Gastroesophageal sphincter (tissue), 4 donors: ENCODE measurements at regions not wholly inside any gene's neighbourhood (a gene's known extent, or its start where the extent isn't known, plus 50 kb on each side); places are given as distances from the start of the nearest gene placed in this dataset.
"Not testable (repeated sequence)": the region's sequence is repeated elsewhere in the genome, so short reads cannot be mapped to it uniquely, and the experiment has no call there.

Experiments
- ATAC-seq: fragments of 150-250 bp; one replicate; pipeline ENCODE4 v1.9.1; 2016; ENCODE audit warnings: mild to moderate bottlenecking, moderate library complexity
- H3K27ac ChIP-seq, 4 donors: fragments of 200-600 bp; sonication (generic) in 3 of 4; 1 replicate in 3 of 4; 2 replicates in 1 of 4; pipeline ENCODE4 v1.5.1; 2016 to 2019
- H3K27me3 ChIP-seq: fragments of 200-600 bp; sonication (generic); one replicate; pipeline ENCODE4 v1.5.1; 2019
- H3K36me3 ChIP-seq, 2 donors: fragments of 200-600 bp; sonication (generic); one replicate each; pipeline ENCODE4 v1.5.1; 2019; ENCODE audit warnings: control low read depth in 1 of 2
- H3K4me1 ChIP-seq, 3 donors: fragments of 200-600 bp; sonication (generic); 1 replicate in 2 of 3; 2 replicates in 1 of 3; pipeline ENCODE4 v1.5.1; 2016 to 2019; ENCODE audit warnings: control low read depth in 2 of 3
- H3K4me3 ChIP-seq, 2 donors: fragments of 200-600 bp; sonication (generic); one replicate each; pipeline ENCODE4 v1.5.1; 2019; ENCODE audit warnings: mild to moderate bottlenecking in 1 of 2, moderate library complexity in 1 of 2
- H3K9me3 ChIP-seq, 3 donors: fragments of 200-600 bp; sonication (generic); one replicate each; pipeline ENCODE4 v1.5.1; 2017 to 2019; ENCODE audit warnings: control low read depth in 2 of 3
- CTCF ChIP-seq, 4 experiments: fragments of 200-600 bp in 2 of 4; fragments of 450-650 bp in 2 of 4; sonication (generic) in 1 of 4; IDR thresholded peaks; one replicate each; pipeline ENCODE4 v1.5.1; 2017 to 2019; ENCODE audit warnings: antibody characterized with exemption in 4 of 4, mild to moderate bottlenecking in 2 of 4, moderate library complexity in 2 of 4
- EP300 ChIP-seq: sonication (generic); formaldehyde crosslinking; IDR thresholded peaks from one replicate; pipeline ENCODE4 v1.6.1; 2017; ENCODE audit warnings: antibody characterized with exemption, mild to moderate bottlenecking
- POLR2A ChIP-seq, 2 donors: fragments of 450-650 bp; IDR thresholded peaks; one replicate each; pipeline ENCODE4 v1.6.1; 2017; ENCODE audit warnings: antibody characterized with exemption in 2 of 2, mild to moderate bottlenecking in 2 of 2, moderate library complexity in 1 of 2
- POLR2AphosphoS5 ChIP-seq: sonication (generic); formaldehyde crosslinking; IDR thresholded peaks from one replicate; pipeline ENCODE4 v1.6.1; 2017; ENCODE audit warnings: antibody characterized with exemption
- WGBS, 2 donors: methylation state at CpG; one replicate each; pipeline ENCODE4 v1.1.5; 2018; ENCODE audit warnings: low coverage in 1 of 2; 5-methylcytosine and 5-hydroxymethylcytosine counted together

- TF ChIP-seq CTCF (IDR thresholded peaks at IDR 0.05) (no peak), EP300 (no peak), POLR2A (IDR thresholded peaks at IDR 0.05) (no peak), POLR2AphosphoS5 (no peak)
- Histone ChIP-seq H3K4me1 (no peaks in the 10 kb centered on the region), H3K27me3 (no peaks in the 10 kb centered on the region), H3K36me3 (no peaks in the 10 kb centered on the region), H3K27ac (no peak overlapping the region), H3K4me3 (no peak overlapping the region), H3K9me3 (peaks cover 0 to 4% (median 0%) of the 10 kb centered on the region in 3 donors)
- no peak for ATAC-seq
- WGBS, 2 donors = 75 to 89% methylated on average over 1 to 3 of the region's 3 CpGs
These were observed 324.3 kb upstream of the RORB start for GRCh38 chr9:74172874-74173273.

- Histone ChIP-seq H3K9me3 (peaks cover 0 to 4% (median 0%) of the 10 kb centered on the region in 3 donors), H3K27ac (no peak overlapping the region), H3K4me3 (no peak overlapping the region), H3K4me1 (no peaks in the 10 kb centered on the region), H3K36me3 (no peaks in the 10 kb centered on the region), H3K27me3 (no peaks in the 10 kb centered on the region)
- ATAC-seq = no peak
- TF ChIP-seq POLR2A (IDR thresholded peaks at IDR 0.05) (no peak), EP300 (no peak), POLR2AphosphoS5 (no peak), CTCF (IDR thresholded peaks at IDR 0.05) (no peak)
- WGBS, 2 donors = 74 to 90% methylated on average over 5 of the region's 5 CpGs
These were observed 323.9 kb upstream of the RORB start for GRCh38 chr9:74173284-74173683.

- H3K4me3 ChIP-seq, H3K9me3 ChIP-seq, ATAC-seq, H3K4me1 ChIP-seq, H3K36me3 ChIP-seq, H3K27me3 ChIP-seq, H3K27ac ChIP-seq: not testable (repeated sequence)
- no CpG with 5 or more reads among the region's 24 CpGs for WGBS, 2 donors
These were observed 299.4 kb upstream of the RORB start for GRCh38 chr9:74197771-74198170.

- 40 to 49% methylated on average over 2 to 3 of the region's 4 CpGs for WGBS, 2 donors
- no peak for TF ChIP-seq CTCF (IDR thresholded peaks at IDR 0.05)
- TF ChIP-seq EP300 = no peak
- TF ChIP-seq POLR2AphosphoS5 = no peak
- no peak for TF ChIP-seq POLR2A (IDR thresholded peaks at IDR 0.05)
- no peak for ATAC-seq
- no peaks in the 10 kb centered on the region for H3K36me3 ChIP-seq
- no peaks in the 10 kb centered on the region for H3K9me3 ChIP-seq
- no peaks in the 10 kb centered on the region for H3K4me1 ChIP-seq
- no peaks in the 10 kb centered on the region for H3K27me3 ChIP-seq
- H3K4me3 ChIP-seq = no peak overlapping the region
- H3K27ac ChIP-seq = no peak overlapping the region
These were observed 292.1 kb upstream of the RORB start for GRCh38 chr9:74205056-74205455.

- no peaks in the 10 kb centered on the region for H3K27me3 ChIP-seq
- ATAC-seq = no peak
- 83 to 86% methylated on average over 2 of the region's 3 CpGs for WGBS, 2 donors
- H3K27ac ChIP-seq = no peak overlapping the region
- no peak for TF ChIP-seq POLR2A (IDR thresholded peaks at IDR 0.05)
- no peak for TF ChIP-seq CTCF (IDR thresholded peaks at IDR 0.05)
- TF ChIP-seq EP300 = no peak
- no peak for TF ChIP-seq POLR2AphosphoS5
- no peak overlapping the region for H3K4me3 ChIP-seq
- H3K36me3 ChIP-seq = no peaks in the 10 kb centered on the region
- no peaks in the 10 kb centered on the region for H3K4me1 ChIP-seq
- peaks cover 0 to 15% (median 0%) of the 10 kb centered on the region in 3 donors for H3K9me3 ChIP-seq
These were observed 278.6 kb upstream of the RORB start for GRCh38 chr9:74218385-74219063.
